ENCODE measurements at regions not wholly inside any gene's neighbourhood (a gene's known extent, or its start where the extent isn't known, plus 50 kb on each side); places are given as distances from the start of the nearest gene placed in this dataset.

DNA sequence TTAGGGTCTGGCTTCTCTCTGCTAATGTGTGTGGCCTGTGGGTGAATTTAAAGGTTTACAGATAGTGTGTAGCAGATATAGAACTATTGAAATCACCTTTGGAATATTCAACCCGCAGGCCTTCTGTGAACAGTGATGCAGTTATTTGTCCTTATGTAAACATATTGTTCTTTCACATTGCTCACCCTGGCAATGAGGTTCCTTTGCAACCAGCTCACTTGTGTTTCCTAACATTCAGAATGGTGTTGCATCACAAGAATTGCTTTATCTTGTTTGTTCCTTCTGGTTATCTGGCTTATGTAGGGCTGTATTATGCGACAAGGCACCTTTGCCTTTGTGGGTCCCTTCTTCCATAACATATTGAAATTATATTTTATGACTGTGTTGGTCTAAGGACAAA lies 370.3 kb downstream of the NNT start:
- no peak for DNase-seq (ENCODE audit: extremely low read depth in 1 of 11, low read depth in 9 of 11, low spot score in 4 of 11)

GRCh38 chr5:43967165-43967564 lies 364.2 kb downstream of the NNT start:
- peak; percentile 1 to 40 (median 18) for DNase-seq (ENCODE audit: extremely low read depth in 1 of 11, low read depth in 9 of 11, low spot score in 4 of 11)

- DNase-seq (ENCODE audit: extremely low read depth in 1 of 11, low read depth in 9 of 11, low spot score in 4 of 11): no peak
These were observed 356.2 kb downstream of the NNT start for GRCh38 chr5:43959144-43959543.

DNA sequence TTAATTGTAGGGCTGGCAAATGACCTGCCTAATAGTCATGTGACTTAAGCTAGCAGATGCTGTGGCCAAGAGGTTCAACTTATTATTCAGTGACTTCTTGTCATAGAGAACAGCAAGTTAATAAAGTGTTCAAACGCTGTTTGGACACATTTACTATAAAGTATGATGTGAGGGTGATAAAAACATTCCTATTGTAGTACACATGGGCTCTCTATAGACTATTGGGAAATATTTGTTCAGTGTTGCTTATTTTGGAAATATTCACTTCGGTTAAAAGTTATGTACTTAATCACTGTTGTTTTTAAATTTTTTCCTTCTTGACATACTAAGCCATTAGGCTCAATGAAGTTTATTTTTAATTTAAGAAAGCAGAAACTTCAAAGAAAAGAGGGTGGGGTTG lies 345.0 kb downstream of the NNT start:
- DNase-seq (ENCODE audit: extremely low read depth in 1 of 11, low read depth in 9 of 11, low spot score in 4 of 11): no peak

DNA sequence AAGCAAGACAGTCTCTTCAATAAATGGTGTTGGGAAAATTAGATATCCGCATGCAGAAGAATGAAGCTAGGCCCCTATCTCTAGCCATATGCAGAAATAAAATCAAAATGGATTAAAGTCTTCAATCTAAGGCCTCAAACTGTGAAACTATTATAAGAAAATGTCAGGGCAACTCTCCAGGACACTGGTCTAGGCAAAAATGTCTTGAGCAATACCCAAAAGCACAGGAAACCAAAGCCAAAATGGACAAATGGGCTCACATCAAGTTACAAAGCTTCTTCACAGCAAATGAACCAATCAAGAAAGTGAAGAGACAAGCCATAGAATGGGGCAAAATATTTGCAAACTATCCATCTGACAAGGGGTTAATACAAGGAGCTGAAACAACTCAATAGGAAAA lies 338.8 kb downstream of the NNT start:
- DNase-seq (ENCODE audit: extremely low read depth in 1 of 11, low read depth in 9 of 11, low spot score in 4 of 11): no peak

DNA sequence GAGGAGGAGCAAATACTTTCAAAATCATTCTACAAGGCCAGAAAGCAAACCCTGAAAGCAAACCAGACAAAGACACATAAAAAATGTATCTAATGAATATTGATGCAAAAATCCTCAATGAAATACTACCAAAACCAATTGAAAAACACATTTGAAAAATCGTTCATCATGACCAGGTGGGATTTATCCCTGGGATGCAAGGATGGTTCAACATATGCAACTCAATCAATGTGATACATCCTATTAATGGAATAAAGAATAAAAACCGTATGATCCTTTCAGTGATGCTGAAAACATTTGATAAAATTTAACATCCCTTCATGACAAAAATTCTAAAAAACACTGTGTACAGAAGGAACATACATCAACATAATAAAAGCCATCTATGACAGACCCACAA lies 337.6 kb downstream of the NNT start:
- DNase-seq (ENCODE audit: extremely low read depth in 1 of 11, low read depth in 9 of 11, low spot score in 4 of 11): no peak

- DNase-seq (ENCODE audit: extremely low read depth in 1 of 11, low read depth in 9 of 11, low spot score in 4 of 11): no peak
These were observed 323.9 kb downstream of the NNT start for GRCh38 chr5:43926923-43927322.

DNA sequence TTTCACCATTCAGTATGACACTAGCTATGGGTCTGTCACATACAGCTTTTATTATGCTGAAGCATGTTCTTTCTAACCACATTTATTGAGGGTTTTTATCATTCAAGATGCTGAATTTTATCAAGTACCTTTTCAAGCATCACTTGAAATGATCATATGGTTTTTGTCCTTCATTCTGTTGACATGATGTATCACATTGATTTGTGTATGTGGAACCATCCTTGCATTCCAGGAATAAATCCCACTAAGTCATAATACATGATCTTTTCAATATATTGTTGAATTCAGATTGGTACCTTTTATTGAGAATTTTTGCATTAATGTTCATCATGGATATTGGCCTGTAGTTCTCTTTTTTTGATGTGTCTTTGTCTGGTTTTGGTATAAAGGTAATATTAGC lies 317.4 kb downstream of the NNT start:
- DNase-seq (ENCODE audit: extremely low read depth in 1 of 11, low read depth in 9 of 11, low spot score in 4 of 11): no peak

GRCh38 chr5:43917925-43918324 lies 314.9 kb downstream of the NNT start:
- DNase-seq (ENCODE audit: extremely low read depth in 1 of 11, low read depth in 9 of 11, low spot score in 4 of 11): no peak

- no peak for DNase-seq (ENCODE audit: extremely low read depth in 1 of 11, low read depth in 9 of 11, low spot score in 4 of 11)
These were observed 300.1 kb downstream of the NNT start for GRCh38 chr5:43903129-43903528.

DNA sequence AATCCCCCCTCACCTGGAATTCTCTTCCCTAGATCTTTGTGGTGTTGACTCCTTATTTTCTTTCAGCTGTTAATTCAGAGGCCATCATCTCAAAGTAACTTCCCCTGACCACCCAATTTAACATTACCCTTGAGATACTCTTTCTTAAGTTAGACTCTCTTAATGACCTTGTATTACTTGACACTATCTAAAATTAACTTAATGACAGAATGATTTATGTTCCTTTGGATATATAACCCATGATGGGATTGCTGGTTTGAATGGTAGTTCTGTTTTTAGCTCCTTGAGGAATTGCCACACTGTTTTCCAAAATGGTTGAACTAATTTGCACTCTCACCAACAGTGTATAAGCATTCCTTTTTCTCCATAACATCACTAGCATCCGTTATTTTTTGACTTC lies 298.0 kb downstream of the NNT start:
- no peak for DNase-seq (ENCODE audit: extremely low read depth in 1 of 11, low read depth in 9 of 11, low spot score in 4 of 11)

GRCh38 chr5:43895876-43896275 lies 292.9 kb downstream of the NNT start:
- DNase-seq (ENCODE audit: extremely low read depth in 1 of 11, low read depth in 9 of 11, low spot score in 4 of 11): no peak

DNA sequence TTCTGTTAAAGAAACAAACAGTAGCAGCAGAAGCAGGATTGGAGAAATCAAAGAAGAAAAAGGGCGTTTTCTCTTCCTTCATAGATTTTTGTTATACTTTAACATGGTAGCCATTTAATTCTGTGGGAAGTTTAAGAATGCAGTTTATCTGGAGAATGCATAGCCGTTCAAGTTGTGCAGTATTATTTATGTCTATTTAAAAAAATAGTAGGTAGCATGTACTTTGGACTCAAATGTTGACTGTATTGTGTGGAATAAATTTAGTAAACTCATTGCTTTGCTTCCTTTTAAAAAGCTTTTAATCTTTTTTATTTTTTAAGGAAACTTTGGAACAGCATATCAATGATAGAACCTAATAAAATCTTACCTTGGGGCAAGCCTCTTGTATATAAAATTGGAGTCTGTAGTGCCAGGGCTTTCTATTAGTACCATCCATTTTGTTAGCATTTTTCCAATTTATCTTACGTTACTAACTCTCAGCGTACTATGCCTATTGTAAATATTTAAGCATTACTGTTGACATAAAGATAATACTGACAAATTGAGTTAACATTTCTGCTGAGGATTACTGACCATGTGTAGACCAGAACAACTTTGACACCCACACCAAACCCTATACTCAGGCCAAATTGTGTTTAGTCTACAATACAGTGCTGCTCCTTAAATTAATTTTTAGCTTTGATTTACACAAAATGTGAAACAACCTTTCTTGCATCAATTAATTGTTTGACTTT lies 291.1 kb downstream of the NNT start:
- DNase-seq (ENCODE audit: extremely low read depth in 1 of 11, low read depth in 9 of 11, low spot score in 4 of 11): no peak

- no peak for DNase-seq (ENCODE audit: extremely low read depth in 1 of 11, low read depth in 9 of 11, low spot score in 4 of 11)
These were observed 288.1 kb downstream of the NNT start for GRCh38 chr5:43891112-43891511.

DNA sequence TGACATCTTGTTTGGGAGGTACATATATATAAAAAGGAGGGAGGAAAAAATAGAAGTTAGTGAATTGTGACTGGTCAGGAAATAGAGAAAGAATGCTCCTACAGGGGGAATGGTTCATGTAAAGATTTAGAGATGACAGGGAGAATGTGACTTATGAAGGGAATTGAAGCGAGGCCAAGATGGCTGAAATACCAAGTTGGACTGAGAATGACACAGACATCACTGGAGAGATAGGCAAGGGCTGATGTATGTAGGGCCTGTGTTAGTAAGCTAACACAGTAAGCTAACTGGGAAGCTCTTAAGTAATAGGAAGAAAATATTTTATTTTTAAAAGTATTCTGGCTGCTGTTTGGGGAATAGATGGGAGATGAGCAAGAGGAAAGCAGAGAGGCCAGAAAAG lies 286.3 kb downstream of the NNT start:
- DNase-seq (ENCODE audit: extremely low read depth in 1 of 11, low read depth in 9 of 11, low spot score in 4 of 11): no peak

DNA sequence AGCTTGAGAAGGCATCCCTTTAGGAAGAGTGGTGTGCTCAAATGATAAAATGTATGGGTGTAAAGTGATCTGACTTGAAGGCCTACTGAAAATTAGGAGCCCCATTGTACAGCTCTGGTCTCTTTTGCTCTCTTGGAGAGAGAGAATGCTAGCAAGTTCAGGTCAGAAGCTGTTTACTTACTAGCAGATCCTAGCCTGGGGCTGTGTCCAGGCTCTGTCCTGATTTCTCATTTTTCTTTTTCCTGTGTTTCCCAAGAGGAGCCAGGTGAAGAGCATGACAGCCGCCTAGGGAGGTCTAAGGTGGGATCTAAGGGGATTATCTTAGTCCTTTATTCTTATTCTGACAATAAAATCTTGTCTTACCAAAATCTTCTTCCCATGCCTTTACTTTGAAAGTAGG lies 272.8 kb downstream of the NNT start:
- no peak for DNase-seq (ENCODE audit: extremely low read depth in 1 of 11, low read depth in 9 of 11, low spot score in 4 of 11)

- DNase-seq (ENCODE audit: extremely low read depth in 1 of 11, low read depth in 9 of 11, low spot score in 4 of 11): no peak
These were observed 271.8 kb downstream of the NNT start for GRCh38 chr5:43874772-43875171.

- DNase-seq (ENCODE audit: extremely low read depth in 1 of 11, low read depth in 9 of 11, low spot score in 4 of 11): no peak
These were observed 270.8 kb downstream of the NNT start for GRCh38 chr5:43873791-43874190.

GRCh38 chr5:43859309-43859708 lies 256.3 kb downstream of the NNT start:
- DNase-seq (ENCODE audit: extremely low read depth in 1 of 11, low read depth in 9 of 11, low spot score in 4 of 11): no peak

GRCh38 chr5:43855452-43855851 lies 252.5 kb downstream of the NNT start:
- no peak for DNase-seq (ENCODE audit: extremely low read depth in 1 of 11, low read depth in 9 of 11, low spot score in 4 of 11)

DNA sequence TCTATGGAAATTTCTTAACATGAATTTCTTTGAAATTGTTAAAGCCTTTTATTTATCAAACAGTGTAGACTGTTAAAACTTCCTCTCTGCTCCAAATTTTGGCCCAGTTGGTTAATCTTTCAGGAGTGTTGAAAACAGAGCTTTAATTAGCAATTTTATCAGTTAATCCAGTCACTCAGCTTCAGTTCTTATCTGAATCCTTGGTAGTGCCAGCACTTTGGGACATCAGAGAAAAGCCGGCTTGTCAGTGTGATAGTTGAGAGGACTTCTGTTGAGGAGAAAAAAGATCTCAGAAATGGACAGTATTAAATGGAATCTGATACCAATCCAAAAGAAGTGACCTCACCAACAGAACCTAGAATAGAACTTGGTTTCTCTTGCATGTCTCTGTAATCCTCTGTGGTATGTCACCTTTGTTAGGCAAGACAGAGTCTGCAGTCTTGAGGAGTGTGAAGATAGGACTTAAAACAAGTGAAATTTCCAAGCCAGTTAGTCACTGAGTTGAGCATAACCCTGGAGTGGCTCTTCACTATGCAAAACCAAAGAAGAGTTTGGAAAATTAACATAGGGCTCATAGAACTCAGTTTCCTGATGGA lies 251.8 kb downstream of the NNT start:
- no peak for DNase-seq (ENCODE audit: extremely low read depth in 1 of 11, low read depth in 9 of 11, low spot score in 4 of 11)

All from renal cortex interstitium (tissue), 11 donors.